ENCODE measurements at regions not wholly inside any gene's neighbourhood (a gene's known extent, or its start where the extent isn't known, plus 50 kb on each side); places are given as distances from the start of the nearest gene placed in this dataset.
"Not testable (repeated sequence)": the region's sequence is repeated elsewhere in the genome, so short reads cannot be mapped to it uniquely, and the experiment has no call there.

GRCh38 chr12:74595696-74596095 lies 58.1 kb downstream of the ATXN7L3B start:
- no peak for TF ChIP-seq CTCF (IDR thresholded peaks at IDR 0.05)
- no peak overlapping the region for H3K4me3 ChIP-seq
- no peak for DNase-seq (ENCODE audit: low spot score)
- H3K27ac ChIP-seq: no peak overlapping the region

GRCh38 chr12:74598819-74599218 lies 61.2 kb downstream of the ATXN7L3B start:
- H3K4me3 ChIP-seq: no peak overlapping the region
- no peak for TF ChIP-seq CTCF (IDR thresholded peaks at IDR 0.05)
- DNase-seq (ENCODE audit: low spot score): no peak
- H3K27ac ChIP-seq: no peak overlapping the region

DNA sequence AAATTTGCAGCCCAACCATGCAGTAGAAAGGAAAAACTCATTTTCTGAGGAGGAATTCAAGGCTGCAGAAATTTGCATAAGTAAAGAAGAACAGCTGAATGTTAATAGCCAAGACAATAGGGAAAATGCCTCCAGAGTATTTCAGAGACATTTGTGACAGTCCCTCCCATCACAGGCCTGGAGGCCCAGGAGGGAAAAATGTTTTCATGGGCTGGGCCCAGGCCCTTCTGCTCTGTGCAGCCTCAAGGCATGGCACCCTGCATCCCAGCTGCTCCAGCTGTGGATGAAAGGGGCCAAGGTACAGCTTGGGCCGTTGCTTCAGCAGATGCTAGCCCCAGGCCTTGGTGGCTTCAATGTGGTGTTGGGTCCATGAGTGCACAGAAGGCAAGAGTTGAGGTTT lies 62.3 kb downstream of the ATXN7L3B start:
- H3K27ac ChIP-seq: no peak overlapping the region
- no peak for DNase-seq (ENCODE audit: low spot score)
- TF ChIP-seq CTCF (IDR thresholded peaks at IDR 0.05): no peak
- H3K4me3 ChIP-seq: no peak overlapping the region

- not testable (repeated sequence) for H3K4me3 ChIP-seq; H3K27ac ChIP-seq; DNase-seq (ENCODE audit: low spot score)
These were observed 63.2 kb downstream of the ATXN7L3B start for GRCh38 chr12:74600817-74601216.

GRCh38 chr12:74602881-74603672 lies 65.4 kb downstream of the ATXN7L3B start:
- TF ChIP-seq CTCF (IDR thresholded peaks at IDR 0.05): no peak
- no peak for DNase-seq (ENCODE audit: low spot score)
- Histone ChIP-seq H3K27ac (no peak overlapping the region), H3K4me3 (no peak overlapping the region)

DNA sequence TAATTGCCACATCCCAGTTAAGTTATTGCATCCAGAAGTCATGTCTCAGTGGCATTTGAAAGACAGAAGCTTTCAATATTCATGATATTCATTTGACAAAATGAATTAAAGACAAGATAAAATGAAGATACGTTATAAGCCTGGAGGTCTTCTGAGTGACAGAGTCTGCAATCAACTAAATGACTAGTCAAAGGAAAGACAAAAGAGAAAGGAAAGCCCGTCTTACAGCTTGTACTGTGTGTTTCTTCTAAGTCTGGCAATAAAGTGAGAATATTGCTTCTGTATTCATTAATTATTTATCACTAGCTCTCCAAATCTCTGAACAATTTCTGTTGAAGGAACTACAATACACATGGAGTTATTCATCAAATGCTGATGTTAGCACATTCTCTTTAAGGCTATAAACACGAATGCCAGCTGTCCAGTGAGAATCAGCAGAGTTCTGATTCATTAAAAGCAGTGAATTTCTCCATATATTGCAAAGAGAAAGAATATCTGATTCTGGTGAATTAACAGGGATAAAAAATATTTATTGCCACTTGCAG lies 70.7 kb downstream of the ATXN7L3B start:
- Histone ChIP-seq H3K27ac (no peak overlapping the region), H3K4me3 (no peak overlapping the region)
- DNase-seq (ENCODE audit: low spot score): no peak
- no peak for TF ChIP-seq CTCF (IDR thresholded peaks at IDR 0.05)

DNA sequence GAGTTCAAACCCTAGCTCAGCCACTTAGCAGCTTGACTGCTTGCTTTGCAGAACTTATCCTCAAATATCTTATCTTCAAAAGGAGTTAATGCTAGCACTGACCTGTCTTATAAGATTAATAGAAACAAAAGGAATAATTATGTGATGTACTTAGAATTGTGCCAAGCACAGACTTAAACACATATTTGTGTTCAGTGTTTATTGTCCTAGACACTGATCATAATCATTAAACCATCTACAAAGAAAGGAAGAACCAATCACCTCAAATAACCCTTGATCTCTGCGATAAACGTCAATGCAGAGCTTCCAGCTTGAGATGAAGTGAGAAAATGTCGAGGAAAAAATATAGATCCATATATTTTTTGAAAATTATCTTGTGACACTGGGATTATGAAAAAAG lies 73.1 kb downstream of the ATXN7L3B start:
- Histone ChIP-seq H3K4me3 (no peak overlapping the region), H3K27ac (no peak overlapping the region)
- DNase-seq (ENCODE audit: low spot score): no peak
- TF ChIP-seq CTCF (IDR thresholded peaks at IDR 0.05): no peak

Data from coronary artery (tissue), 2 donors.